HG02884 (cell line): ENCODE measurements at regions not wholly inside any gene's neighbourhood (a gene's known extent, or its start where the extent isn't known, plus 50 kb on each side); places are given as distances from the start of the nearest gene placed in this dataset.

ENCODE experiments used
- ATAC-seq: cut with Tn5 transposase; IDR thresholded peaks from one replicate; pipeline ENCODE4 v1.9.1; 2021; ENCODE audit warnings: mild to moderate bottlenecking, moderate library complexity; ENCODE audit not compliant: unreplicated experiment

GRCh38 chr11:45523760-45524159, 141.7 kb downstream of the CHST1 start:
- no peak for ATAC-seq

DNA sequence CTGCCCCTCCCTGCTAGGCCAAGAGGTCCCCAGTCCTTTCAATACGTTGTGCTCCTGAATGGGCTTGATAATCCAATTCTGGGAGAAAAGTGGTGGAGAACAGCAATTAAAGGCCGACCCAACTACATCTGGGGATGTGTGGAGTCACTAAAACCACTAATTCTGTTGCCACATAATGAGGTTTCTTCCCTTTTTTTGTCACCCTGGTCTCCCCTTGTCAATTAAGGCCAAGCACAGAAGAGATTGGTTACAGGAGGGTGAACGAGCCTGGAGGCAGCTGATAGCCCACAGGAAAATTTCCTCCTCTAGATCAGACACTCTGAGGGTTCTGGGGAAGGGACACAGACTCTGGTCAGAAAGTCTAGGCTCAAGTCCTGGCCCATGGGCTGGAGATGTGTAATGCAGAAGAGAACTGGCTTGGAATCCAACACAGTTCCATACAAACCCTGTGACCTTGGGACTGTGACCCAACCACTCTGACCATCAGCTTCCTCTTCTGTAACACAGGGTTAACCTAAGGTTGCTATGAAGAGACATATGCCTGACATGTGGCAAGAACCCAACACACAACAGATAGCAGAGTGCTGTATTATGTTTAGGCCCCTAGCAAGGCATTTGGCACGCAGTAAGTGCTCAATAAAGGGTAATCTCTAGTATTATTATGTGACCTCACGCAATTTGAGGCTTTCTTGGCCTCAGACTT, 146.4 kb downstream of the CHST1 start:
- ATAC-seq = no peak

DNA sequence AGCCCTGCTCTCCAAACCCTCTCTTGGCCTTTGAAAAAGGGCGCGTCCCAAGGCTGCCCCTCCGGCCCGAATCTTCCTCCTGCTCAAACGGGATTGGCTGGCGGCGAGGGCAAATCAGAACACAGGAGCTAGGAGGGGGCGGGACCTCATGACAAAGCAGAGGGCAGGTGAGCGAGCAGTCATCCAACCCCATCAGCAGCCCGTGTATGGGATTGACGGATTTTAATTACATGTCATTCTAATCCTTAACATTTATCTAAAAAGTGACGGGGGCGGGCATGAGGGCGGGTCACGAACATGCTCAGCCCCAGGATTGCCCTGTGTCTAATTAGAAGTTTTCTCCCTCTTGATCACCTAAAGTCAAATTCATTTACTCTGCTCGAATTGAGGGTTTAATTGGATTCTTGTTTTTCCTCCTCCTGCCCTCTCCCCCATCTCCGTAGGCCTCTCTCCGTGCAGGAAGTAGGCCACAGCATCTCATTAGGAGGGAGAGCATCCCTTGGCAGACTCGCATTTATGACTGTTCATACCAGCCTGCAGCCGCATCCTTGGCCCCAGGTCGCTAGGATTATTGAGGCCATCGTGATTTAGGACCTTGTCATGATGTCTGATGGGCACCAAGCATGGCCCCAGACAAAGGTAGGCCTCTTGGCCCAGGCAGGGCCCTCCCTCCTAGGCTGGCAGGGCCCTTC, 147.1 kb downstream of the CHST1 start:
- no peak for ATAC-seq

- no peak for ATAC-seq
Observed at GRCh38 chr11:45517171-45517770, 148.2 kb downstream of the CHST1 start.

GRCh38 chr11:45513821-45514340, 151.5 kb downstream of the CHST1 start:
- no peak for ATAC-seq

DNA sequence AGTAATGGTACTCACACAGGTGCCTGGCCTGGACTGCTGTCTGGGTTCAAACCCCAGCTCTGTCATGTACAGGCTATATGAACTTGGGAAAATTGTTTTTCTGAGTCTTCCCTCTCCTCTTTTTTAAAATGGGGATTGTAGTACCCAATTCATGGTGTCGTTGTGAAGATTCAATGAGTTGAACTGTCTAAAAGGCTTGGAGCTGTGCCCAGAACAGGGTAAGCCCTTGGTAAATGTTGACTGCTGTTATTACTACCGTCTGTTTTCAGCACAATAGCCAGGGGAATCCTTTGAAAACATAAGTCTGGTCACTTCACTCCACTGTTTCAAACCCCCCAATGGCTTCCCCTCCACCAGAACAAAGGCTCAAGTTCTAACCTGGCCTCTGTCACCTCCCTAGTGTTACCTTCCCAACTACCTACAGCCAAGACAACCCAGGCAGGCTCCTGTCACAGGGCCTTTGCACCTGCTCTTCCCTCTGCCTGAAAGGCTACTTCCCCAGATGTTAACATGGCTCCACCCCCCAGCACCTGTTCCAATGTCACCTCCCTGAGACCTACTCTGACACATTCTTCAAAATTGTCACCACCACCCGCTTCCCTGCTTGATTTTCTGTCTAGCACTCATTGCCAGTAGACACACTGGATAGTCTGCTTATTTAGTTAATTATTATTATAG, 152.8 kb downstream of the CHST1 start:
- no peak for ATAC-seq

DNA sequence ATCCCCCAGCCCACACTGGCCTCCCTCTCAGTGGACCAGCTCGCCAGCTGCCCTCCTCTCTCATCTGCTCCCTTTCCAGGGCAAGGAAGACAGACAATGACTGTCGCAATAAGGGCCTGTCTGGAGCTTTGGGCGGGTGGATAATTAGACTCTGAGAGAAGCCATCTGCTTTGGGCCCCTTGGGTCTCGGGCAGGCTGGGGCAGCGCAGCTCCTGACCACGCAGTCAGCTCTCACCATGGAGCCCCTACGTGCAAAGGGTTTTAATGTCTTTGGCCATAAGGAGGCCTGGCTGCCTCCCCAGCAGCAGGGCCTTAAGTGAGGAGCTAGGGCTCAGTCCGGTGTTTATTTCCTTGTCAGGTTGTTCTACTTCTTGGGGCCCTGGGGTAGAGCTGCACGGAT, 153.9 kb downstream of the CHST1 start:
- ATAC-seq = no peak

DNA sequence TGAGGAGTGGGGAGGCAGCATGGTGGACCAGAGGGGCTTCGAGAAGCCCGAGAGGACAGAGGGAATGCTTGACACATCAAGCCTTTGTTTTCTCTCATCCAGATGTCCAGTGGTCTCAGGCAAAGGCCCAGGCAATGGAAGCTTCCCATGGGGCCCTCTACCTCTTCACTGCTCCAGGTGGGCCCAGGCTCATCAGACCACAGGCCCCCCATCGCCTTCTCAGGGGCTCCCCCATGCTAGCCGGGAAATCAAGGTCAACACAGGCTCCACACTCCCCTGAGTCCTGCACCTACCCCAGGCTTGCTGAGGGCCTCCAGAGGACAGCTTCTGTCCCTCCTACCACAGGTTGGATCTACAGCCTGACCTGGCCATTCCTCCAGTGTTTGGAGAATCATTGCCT, 157.5 kb downstream of the CHST1 start:
- no peak for ATAC-seq

GRCh38 chr11:45503311-45503710, 162.1 kb downstream of the CHST1 start:
- no peak for ATAC-seq

- no peak for ATAC-seq
Observed at GRCh38 chr11:45502226-45502545, 163.2 kb downstream of the CHST1 start.

- no peak for ATAC-seq
Observed at GRCh38 chr11:45501392-45502225, 163.8 kb downstream of the CHST1 start.

DNA sequence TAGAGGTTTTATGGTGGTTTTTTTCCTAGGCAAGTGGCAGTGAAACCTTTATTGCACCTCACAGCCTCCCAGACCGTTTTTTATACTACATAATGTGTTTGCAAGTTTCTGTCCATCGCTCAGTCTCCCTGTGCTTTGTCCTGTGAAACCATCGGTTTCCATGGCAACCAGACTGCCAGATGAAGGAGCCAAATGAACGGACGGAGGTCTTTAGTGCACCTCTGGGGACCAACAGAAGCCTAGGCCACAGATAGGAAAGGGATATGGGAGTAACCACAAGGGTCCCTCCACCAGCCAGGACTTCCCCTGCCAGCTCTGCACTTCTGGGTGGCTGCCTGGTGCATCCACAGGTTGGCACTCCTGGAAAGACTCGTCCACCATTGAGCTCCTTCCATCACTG, 165.0 kb downstream of the CHST1 start:
- ATAC-seq = no peak

GRCh38 chr11:45494738-45495137, 170.7 kb downstream of the CHST1 start:
- ATAC-seq = no peak

DNA sequence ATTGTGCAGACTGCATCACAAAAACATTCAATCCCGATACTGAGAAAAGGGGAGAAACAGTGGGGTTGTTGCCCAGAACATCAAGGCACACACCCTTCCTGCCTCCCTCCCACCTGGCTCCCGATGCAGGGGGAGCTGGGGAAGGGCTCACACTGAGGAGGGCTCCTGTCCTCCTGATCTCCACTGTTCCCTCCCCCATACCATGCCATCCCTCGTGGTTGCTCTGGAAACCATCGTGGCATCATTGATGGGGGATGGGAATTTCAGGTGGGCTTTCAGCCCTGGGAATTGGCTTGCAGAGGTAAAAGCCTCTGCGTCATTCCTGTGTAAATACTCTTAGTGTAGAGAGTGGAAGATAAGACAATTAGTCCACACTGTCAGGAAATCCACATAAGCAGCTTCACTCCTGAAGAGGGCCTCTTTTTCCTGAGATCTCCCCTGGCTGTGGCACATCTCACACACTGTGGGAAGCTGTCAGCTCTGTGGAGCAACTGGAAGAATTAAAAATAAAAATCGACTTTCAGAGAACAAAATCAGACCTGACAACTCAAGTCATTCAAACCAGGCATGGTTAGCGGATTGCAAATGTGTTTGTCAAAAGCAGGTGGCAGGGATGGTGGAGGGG, 176.0 kb downstream of the CHST1 start:
- no peak for ATAC-seq

- ATAC-seq = no peak
Observed at GRCh38 chr11:45486461-45486860, 179.0 kb downstream of the CHST1 start.

DNA sequence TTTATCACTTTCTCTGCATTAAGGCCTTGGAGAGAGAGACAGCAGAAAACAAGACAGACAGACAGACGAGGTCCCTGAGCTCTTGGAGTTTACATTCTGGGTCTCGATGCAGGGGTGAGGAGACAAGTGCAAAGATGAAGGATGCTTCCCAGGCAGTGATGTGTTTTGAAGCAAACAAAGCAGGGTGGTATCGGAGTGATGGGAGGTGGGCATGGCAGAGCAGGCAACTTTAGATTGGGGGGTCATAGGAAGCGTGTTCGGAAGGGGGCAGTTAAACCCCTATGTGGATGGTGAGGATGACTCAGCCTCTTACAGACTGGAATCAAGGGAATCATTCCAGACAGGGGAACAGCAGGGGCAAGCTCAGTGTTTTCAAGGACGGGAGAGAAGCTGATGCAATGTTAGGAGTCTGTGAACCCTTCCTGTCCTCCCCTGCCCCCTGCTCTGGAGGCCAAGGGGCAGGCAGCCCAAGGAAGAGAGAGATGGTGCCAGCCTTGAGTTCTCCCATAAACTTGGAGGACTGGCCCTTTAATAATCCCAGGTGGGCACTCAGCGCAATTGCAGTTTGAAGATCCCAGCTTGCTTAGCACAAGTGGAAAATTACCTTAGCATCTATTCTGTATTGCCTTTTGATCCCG, 180.2 kb downstream of the CHST1 start:
- ATAC-seq = no peak

GRCh38 chr11:45484326-45484883, 181.0 kb downstream of the CHST1 start:
- ATAC-seq = no peak

GRCh38 chr11:45483416-45483815, 182.0 kb downstream of the CHST1 start:
- ATAC-seq = no peak

DNA sequence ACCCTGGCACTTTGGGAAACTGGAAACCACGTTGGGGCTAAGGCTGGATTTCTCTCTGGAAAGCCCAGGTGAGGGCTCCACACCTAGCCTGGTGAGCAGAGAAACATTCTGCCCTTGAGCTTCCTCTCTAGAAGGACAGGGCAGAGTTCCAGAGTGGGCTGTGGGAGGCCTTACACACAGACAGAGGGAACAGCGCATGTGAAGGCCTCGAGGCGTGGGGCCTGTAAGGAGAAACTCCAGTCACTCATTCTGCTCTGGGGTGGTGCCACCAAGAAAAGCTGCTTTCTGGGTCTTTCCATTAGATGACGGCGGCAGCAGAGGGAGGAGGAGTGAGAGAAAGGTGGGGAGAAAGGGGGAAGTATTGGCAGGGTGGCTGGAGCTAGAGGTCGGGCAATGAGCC, 183.1 kb downstream of the CHST1 start:
- ATAC-seq = no peak

DNA sequence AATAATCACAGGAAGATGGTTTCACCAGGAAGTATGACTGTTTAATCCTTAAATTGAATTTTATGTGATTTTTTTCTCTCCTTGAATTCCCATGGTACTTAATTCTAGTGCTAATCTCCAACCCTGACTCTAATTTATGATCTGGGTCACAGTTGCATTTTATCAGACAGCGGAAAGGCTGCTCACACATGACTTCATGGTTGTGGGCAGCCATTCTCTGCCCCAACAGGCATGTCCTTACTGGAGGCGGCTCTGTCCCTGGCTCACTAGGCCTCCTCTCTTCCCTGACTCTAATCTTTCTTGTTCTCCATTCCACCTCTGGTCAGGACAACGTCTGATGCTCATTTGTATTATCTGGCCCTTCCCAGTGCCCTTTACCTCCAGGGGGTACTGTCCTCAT, 184.4 kb downstream of the CHST1 start:
- no peak for ATAC-seq
